ENCODE measurements at regions not wholly inside any gene's neighbourhood (a gene's known extent, or its start where the extent isn't known, plus 50 kb on each side); places are given as distances from the start of the nearest gene placed in this dataset.

DNA sequence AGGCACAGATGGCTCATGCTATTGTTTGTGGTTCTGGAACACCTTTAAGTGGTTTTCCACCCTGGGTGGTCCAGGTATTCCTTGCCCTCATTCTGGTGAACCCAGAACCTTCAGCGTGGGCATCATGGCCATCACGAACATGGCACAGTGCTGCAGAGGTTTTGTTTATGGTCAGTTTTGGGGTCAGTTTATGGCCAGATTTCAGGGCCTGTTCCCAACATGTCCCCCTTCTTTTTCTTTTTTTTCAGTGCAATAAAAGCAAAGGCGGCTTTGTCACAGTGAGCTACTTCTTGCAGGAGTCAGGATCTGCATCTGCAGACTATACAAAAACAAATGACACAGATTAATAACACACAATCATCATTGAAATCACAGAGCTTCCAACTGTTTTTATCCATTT, 1085.0 kb upstream of the ALCAM start:
- TF ChIP-seq, protein P1, sequence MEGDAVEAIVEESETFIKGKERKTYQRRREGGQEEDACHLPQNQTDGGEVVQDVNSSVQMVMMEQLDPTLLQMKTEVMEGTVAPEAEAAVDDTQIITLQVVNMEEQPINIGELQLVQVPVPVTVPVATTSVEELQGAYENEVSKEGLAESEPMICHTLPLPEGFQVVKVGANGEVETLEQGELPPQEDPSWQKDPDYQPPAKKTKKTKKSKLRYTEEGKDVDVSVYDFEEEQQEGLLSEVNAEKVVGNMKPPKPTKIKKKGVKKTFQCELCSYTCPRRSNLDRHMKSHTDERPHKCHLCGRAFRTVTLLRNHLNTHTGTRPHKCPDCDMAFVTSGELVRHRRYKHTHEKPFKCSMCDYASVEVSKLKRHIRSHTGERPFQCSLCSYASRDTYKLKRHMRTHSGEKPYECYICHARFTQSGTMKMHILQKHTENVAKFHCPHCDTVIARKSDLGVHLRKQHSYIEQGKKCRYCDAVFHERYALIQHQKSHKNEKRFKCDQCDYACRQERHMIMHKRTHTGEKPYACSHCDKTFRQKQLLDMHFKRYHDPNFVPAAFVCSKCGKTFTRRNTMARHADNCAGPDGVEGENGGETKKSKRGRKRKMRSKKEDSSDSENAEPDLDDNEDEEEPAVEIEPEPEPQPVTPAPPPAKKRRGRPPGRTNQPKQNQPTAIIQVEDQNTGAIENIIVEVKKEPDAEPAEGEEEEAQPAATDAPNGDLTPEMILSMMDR (IDR thresholded peaks at IDR 0.05): no peak
- TF ChIP-seq POLR2A (IDR thresholded peaks at IDR 0.05): no peak
